ENCODE measurements at regions not wholly inside any gene's neighbourhood (a gene's known extent, or its start where the extent isn't known, plus 50 kb on each side); places are given as distances from the start of the nearest gene placed in this dataset.

- TF ChIP-seq POLR2A (IDR thresholded peaks at IDR 0.05): no peak
- no peak for TF ChIP-seq EP300 (IDR thresholded peaks at IDR 0.05)
- no peak for TF ChIP-seq CTCF (IDR thresholded peaks at IDR 0.05)
Measured at GRCh38 chr10:130655313-130656186, 519.4 kb downstream of the GLRX3 start.
